ENCODE measurements at regions not wholly inside any gene's neighbourhood (a gene's known extent, or its start where the extent isn't known, plus 50 kb on each side); places are given as distances from the start of the nearest gene placed in this dataset.

- peak overlapping the region; percentile 88 for H3K4me3 Mint-ChIP-seq
- ATAC-seq = peak; percentile 69 to 80
Observed at GRCh38 chr7:17234030-17234397, 64.4 kb upstream of the AHR start.

GRCh38 chr7:17234398-17235031 lies 63.9 kb upstream of the AHR start:
- H3K4me3 Mint-ChIP-seq = peak overlapping the region; percentile 88
- peaks cover 46 to 54% of the 10 kb centered on the region in 2 donors for H3K4me1 Mint-ChIP-seq (ENCODE audit: low read depth in 2 of 2)
- no peaks in the 10 kb centered on the region for H3K27me3 Mint-ChIP-seq
- peaks cover 26% of the 10 kb centered on the region for H3K36me3 Mint-ChIP-seq
- DNase-seq (ENCODE audit: low spot score) (peak; percentile 84), ATAC-seq (peak; percentile 94 to 95)
- H3K9me3 Mint-ChIP-seq = peaks cover 11% of the 10 kb centered on the region
- H3K27ac Mint-ChIP-seq = peak overlapping the region; percentile 98 to 99

More at GRCh38 chr7:17234030-17234397, 64.4 kb upstream of the AHR start:
- Mint-ChIP-seq H3K4me1 (ENCODE audit: low read depth in 2 of 2) (peaks cover 46 to 52% of the 10 kb centered on the region in 2 donors), H3K27ac (peak overlapping the region; percentile 98 to 99), H3K9me3 (peaks cover 11% of the 10 kb centered on the region), H3K36me3 (peaks cover 26% of the 10 kb centered on the region), H3K27me3 (no peaks in the 10 kb centered on the region)
- no peak for DNase-seq (ENCODE audit: low spot score)

GRCh38 chr7:17236171-17236570 lies 62.3 kb upstream of the AHR start:
- peaks cover 46 to 50% of the 10 kb centered on the region in 2 donors for H3K4me1 Mint-ChIP-seq (ENCODE audit: low read depth in 2 of 2)
- no peak for ATAC-seq

GRCh38 chr7:17236603-17237002 lies 61.8 kb upstream of the AHR start:
- peaks cover 11% of the 10 kb centered on the region for H3K9me3 Mint-ChIP-seq
- H3K27ac Mint-ChIP-seq = peak overlapping the region; percentile 98 to 99
- peaks cover 26% of the 10 kb centered on the region for H3K36me3 Mint-ChIP-seq
- no peaks in the 10 kb centered on the region for H3K27me3 Mint-ChIP-seq
- H3K4me1 Mint-ChIP-seq (ENCODE audit: low read depth in 2 of 2) = peaks cover 46 to 49% of the 10 kb centered on the region in 2 donors
- H3K4me3 Mint-ChIP-seq = peak overlapping the region; percentile 56
- DNase-seq (ENCODE audit: low spot score) (no peak), ATAC-seq (no peak)

More at GRCh38 chr7:17236171-17236570, 62.3 kb upstream of the AHR start:
- H3K4me3 Mint-ChIP-seq = peak overlapping the region; percentile 56
- peaks cover 11% of the 10 kb centered on the region for H3K9me3 Mint-ChIP-seq
- H3K27ac Mint-ChIP-seq = peak overlapping the region; percentile 98 to 99
- peaks cover 26% of the 10 kb centered on the region for H3K36me3 Mint-ChIP-seq
- DNase-seq (ENCODE audit: low spot score) = no peak
- no peaks in the 10 kb centered on the region for H3K27me3 Mint-ChIP-seq

- peaks cover 8% of the 10 kb centered on the region for H3K9me3 Mint-ChIP-seq
Observed at GRCh38 chr7:17239046-17239445, 59.4 kb upstream of the AHR start.

GRCh38 chr7:17239683-17240521 lies 58.5 kb upstream of the AHR start:
- peaks cover 21 to 26% of the 10 kb centered on the region in 2 donors for H3K4me1 Mint-ChIP-seq (ENCODE audit: low read depth in 2 of 2)
- ATAC-seq (no peak), DNase-seq (ENCODE audit: low spot score) (no peak)
- no peak overlapping the region for H3K4me3 Mint-ChIP-seq
- no peaks in the 10 kb centered on the region for H3K27me3 Mint-ChIP-seq
- H3K9me3 Mint-ChIP-seq = peaks cover 8% of the 10 kb centered on the region
- peaks cover 19% of the 10 kb centered on the region for H3K36me3 Mint-ChIP-seq
- H3K27ac Mint-ChIP-seq = no peak overlapping the region

More at GRCh38 chr7:17239046-17239445, 59.4 kb upstream of the AHR start:
- Mint-ChIP-seq H3K27me3 (no peaks in the 10 kb centered on the region), H3K4me3 (no peak overlapping the region), H3K27ac (no peak overlapping the region), H3K36me3 (peaks cover 19% of the 10 kb centered on the region), H3K4me1 (ENCODE audit: low read depth in 2 of 2) (peaks cover 26 to 31% of the 10 kb centered on the region in 2 donors)
- no peak for DNase-seq (ENCODE audit: low spot score)
- no peak for ATAC-seq

GRCh38 chr7:17242504-17242903 lies 55.9 kb upstream of the AHR start:
- peaks cover 5% of the 10 kb centered on the region for H3K36me3 Mint-ChIP-seq
- no peak for ATAC-seq

GRCh38 chr7:17244786-17245185 lies 53.7 kb upstream of the AHR start:
- no peak for DNase-seq (ENCODE audit: low spot score)
- ATAC-seq = no peak
- H3K36me3 Mint-ChIP-seq = no peaks in the 10 kb centered on the region
- H3K4me3 Mint-ChIP-seq = no peak overlapping the region
- H3K9me3 Mint-ChIP-seq = no peaks in the 10 kb centered on the region
- peaks cover 0 to 4% of the 10 kb centered on the region in 2 donors for H3K4me1 Mint-ChIP-seq (ENCODE audit: low read depth in 2 of 2)
- H3K27ac Mint-ChIP-seq = no peak overlapping the region
- no peaks in the 10 kb centered on the region for H3K27me3 Mint-ChIP-seq

More at GRCh38 chr7:17242504-17242903, 55.9 kb upstream of the AHR start:
- Mint-ChIP-seq H3K4me1 (ENCODE audit: low read depth in 2 of 2) (peaks cover 4 to 8% of the 10 kb centered on the region in 2 donors), H3K9me3 (peaks cover 3% of the 10 kb centered on the region), H3K27me3 (no peaks in the 10 kb centered on the region), H3K27ac (no peak overlapping the region), H3K4me3 (no peak overlapping the region)
- DNase-seq (ENCODE audit: low spot score) = no peak

GRCh38 chr7:17247357-17247756 lies 51.1 kb upstream of the AHR start:
- H3K9me3 Mint-ChIP-seq = no peaks in the 10 kb centered on the region
- no peaks in the 10 kb centered on the region for H3K27me3 Mint-ChIP-seq
- H3K27ac Mint-ChIP-seq = no peak overlapping the region
- DNase-seq (ENCODE audit: low spot score) = no peak
- H3K4me1 Mint-ChIP-seq (ENCODE audit: low read depth in 2 of 2) = peaks cover 0 to 4% of the 10 kb centered on the region in 2 donors
- ATAC-seq = no peak
- no peaks in the 10 kb centered on the region for H3K36me3 Mint-ChIP-seq
- H3K4me3 Mint-ChIP-seq = no peak overlapping the region

- ATAC-seq (no peak), DNase-seq (ENCODE audit: low spot score) (no peak)
- H3K27ac Mint-ChIP-seq = peak overlapping the region in 1 of 2 donors; percentile 12
- H3K4me3 Mint-ChIP-seq = no peak overlapping the region
- peaks cover 0 to 4% of the 10 kb centered on the region in 2 donors for H3K4me1 Mint-ChIP-seq (ENCODE audit: low read depth in 2 of 2)
- peaks cover 5% of the 10 kb centered on the region for H3K36me3 Mint-ChIP-seq
- H3K27me3 Mint-ChIP-seq = no peaks in the 10 kb centered on the region
- peaks cover 4% of the 10 kb centered on the region for H3K9me3 Mint-ChIP-seq
Observed at GRCh38 chr7:17248527-17248926, 49.9 kb upstream of the AHR start.
